Testis (tissue), 2 donors: ENCODE measurements at regions not wholly inside any gene's neighbourhood (a gene's known extent, or its start where the extent isn't known, plus 50 kb on each side); places are given as distances from the start of the nearest gene placed in this dataset.

ENCODE experiments used
- POLR2A ChIP-seq: fragments of 450-650 bp; IDR thresholded peaks from one replicate; pipeline ENCODE4 v1.6.1; 2017; ENCODE audit warnings: antibody characterized with exemption, mild to moderate bottlenecking, moderate library complexity
- TF ChIP-seq, protein P1 (sequence below), 3 experiments: fragments of 450-650 bp in 2 of 3; fragments of 200-600 bp in 1 of 3; sonication (generic) in 1 of 3; IDR thresholded peaks; one replicate each; pipeline ENCODE4 v1.5.1; 2016 to 2019; ENCODE audit warnings: antibody characterized with exemption in 3 of 3, mild to moderate bottlenecking in 2 of 3, moderate library complexity in 1 of 3

DNA sequence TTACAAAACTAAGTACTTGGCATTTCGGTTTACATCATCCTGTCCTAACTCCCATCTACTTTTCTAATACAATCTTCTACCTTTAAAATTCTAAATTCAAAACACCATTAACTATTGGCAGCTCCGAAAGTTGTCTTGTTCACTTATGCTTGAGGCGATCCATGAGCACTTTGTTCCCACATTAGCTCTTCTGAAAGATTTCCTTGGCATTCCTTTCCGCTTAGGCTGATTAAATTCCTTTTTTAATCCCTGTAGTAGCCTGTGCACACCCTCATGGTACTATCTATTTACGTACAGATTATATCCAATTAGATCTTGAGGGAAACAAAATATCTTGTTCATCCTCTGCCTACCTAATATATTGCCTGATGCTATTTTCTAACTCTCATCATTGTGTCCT is 480.7 kb downstream of the PRKD1 start:
- TF ChIP-seq, protein P1, sequence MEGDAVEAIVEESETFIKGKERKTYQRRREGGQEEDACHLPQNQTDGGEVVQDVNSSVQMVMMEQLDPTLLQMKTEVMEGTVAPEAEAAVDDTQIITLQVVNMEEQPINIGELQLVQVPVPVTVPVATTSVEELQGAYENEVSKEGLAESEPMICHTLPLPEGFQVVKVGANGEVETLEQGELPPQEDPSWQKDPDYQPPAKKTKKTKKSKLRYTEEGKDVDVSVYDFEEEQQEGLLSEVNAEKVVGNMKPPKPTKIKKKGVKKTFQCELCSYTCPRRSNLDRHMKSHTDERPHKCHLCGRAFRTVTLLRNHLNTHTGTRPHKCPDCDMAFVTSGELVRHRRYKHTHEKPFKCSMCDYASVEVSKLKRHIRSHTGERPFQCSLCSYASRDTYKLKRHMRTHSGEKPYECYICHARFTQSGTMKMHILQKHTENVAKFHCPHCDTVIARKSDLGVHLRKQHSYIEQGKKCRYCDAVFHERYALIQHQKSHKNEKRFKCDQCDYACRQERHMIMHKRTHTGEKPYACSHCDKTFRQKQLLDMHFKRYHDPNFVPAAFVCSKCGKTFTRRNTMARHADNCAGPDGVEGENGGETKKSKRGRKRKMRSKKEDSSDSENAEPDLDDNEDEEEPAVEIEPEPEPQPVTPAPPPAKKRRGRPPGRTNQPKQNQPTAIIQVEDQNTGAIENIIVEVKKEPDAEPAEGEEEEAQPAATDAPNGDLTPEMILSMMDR (IDR thresholded peaks at IDR 0.05) = no peak
- no peak for TF ChIP-seq POLR2A
